Hepatocyte (in vitro differentiated cells): ENCODE measurements at regions not wholly inside any gene's neighbourhood (a gene's known extent, or its start where the extent isn't known, plus 50 kb on each side); places are given as distances from the start of the nearest gene placed in this dataset.
"Not testable (repeated sequence)": the region's sequence is repeated elsewhere in the genome, so short reads cannot be mapped to it uniquely, and the experiment has no call there.

Source experiments
- EZH2 ChIP-seq: fragments of 200-600 bp; sonication (generic); IDR thresholded peaks from 2 replicates; pipeline ENCODE4 v1.6.1; 2016; ENCODE audit warnings: antibody characterized with exemption, mild to moderate bottlenecking, borderline replicate concordance
- EZH2phosphoT487 ChIP-seq: fragments of 200-600 bp; sonication (generic); IDR thresholded peaks from one replicate; pipeline ENCODE4 v1.6.1; 2018; ENCODE audit warnings: antibody characterized with exemption, mild to moderate bottlenecking, low read depth, moderate library complexity; ENCODE audit not compliant: unreplicated experiment, severe bottlenecking
- TF ChIP-seq, protein P1 (sequence below): fragments of 200-600 bp; sonication (generic); IDR thresholded peaks from 2 replicates; pipeline ENCODE4 v1.5.1; 2016; ENCODE audit warnings: antibody characterized with exemption, mild to moderate bottlenecking; ENCODE audit not compliant: poor library complexity

DNA sequence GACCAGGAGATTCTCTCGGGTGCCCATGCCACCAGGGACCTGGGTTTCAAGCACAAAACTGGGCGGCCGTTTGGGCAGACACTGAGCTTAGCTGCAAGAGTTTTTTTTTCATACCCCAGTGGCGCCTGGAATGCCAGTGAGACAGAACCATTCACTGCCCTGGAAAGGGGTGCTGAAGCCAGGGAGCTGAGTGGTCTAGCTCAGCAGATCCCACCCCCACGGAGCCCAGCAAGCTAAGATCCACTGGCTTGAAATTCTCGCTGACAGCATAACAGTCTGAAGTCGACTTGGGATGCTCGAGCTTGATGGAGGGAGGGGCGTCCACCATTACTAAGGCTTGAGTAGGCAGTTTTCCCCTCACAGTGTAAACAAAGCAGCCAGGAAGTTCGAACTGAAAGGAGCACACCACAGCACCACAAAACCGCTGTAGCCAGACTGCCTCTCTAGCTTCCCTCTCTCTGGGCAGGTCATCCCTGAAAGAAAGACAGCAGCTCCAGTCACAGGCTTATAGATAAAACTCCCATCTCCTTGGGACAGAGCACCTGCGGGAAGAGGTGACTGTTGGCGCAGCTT lies 157.7 kb downstream of the GIPC2 start:
- TF ChIP-seq, protein P1, sequence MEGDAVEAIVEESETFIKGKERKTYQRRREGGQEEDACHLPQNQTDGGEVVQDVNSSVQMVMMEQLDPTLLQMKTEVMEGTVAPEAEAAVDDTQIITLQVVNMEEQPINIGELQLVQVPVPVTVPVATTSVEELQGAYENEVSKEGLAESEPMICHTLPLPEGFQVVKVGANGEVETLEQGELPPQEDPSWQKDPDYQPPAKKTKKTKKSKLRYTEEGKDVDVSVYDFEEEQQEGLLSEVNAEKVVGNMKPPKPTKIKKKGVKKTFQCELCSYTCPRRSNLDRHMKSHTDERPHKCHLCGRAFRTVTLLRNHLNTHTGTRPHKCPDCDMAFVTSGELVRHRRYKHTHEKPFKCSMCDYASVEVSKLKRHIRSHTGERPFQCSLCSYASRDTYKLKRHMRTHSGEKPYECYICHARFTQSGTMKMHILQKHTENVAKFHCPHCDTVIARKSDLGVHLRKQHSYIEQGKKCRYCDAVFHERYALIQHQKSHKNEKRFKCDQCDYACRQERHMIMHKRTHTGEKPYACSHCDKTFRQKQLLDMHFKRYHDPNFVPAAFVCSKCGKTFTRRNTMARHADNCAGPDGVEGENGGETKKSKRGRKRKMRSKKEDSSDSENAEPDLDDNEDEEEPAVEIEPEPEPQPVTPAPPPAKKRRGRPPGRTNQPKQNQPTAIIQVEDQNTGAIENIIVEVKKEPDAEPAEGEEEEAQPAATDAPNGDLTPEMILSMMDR = not testable (repeated sequence)
- TF ChIP-seq EZH2, EZH2phosphoT487: not testable (repeated sequence)
